HL-60 (cell line): ENCODE measurements at regions not wholly inside any gene's neighbourhood (a gene's known extent, or its start where the extent isn't known, plus 50 kb on each side); places are given as distances from the start of the nearest gene placed in this dataset.

Source experiments
- CTCF ChIP-seq: IDR thresholded peaks from one replicate; pipeline ENCODE4 v1.5.1; 2011; ENCODE audit warnings: low read length, control low read depth, inconsistent platforms; ENCODE audit not compliant: insufficient read depth
- GABPA ChIP-seq: IDR thresholded peaks from 2 replicates; pipeline ENCODE4 v1.6.1; 2012; ENCODE audit warnings: low read depth
- POLR2AphosphoS5 ChIP-seq: IDR thresholded peaks from 2 replicates; pipeline ENCODE4 v1.6.1; 2012; ENCODE audit warnings: low read depth
- REST ChIP-seq: IDR thresholded peaks from 2 replicates; pipeline ENCODE4 v1.6.1; 2012; ENCODE audit warnings: low read depth; ENCODE audit not compliant: insufficient replicate concordance
- SPI1 ChIP-seq: IDR thresholded peaks from 2 replicates; pipeline ENCODE4 v1.6.1; 2012; ENCODE audit warnings: low read depth, mild to moderate bottlenecking, borderline replicate concordance

- TF ChIP-seq CTCF (no peak), REST (no peak), POLR2AphosphoS5 (no peak), GABPA (no peak), SPI1 (no peak)
These were observed 299.4 kb downstream of the CRPPA start for GRCh38 chr7:16121876-16122390.
